SU-DHL-6 (cell line): ENCODE measurements at regions not wholly inside any gene's neighbourhood (a gene's known extent, or its start where the extent isn't known, plus 50 kb on each side); places are given as distances from the start of the nearest gene placed in this dataset.

Experiments used
- H2AFZ ChIP-seq: fragments of 200-600 bp; sonication (generic); 2 replicates; pipeline ENCODE4 v1.6.1; 2014; ENCODE audit warnings: low read depth, mild to moderate bottlenecking, moderate library complexity, mixed read lengths, antibody characterized with exemption, low read length; ENCODE audit not compliant: severe bottlenecking
- H3F3A ChIP-seq: fragments of 200-600 bp; shearing (Covaris generic); 2 replicates; pipeline ENCODE4 v1.6.0; 2016; ENCODE audit warnings: antibody characterized with exemption, mild to moderate bottlenecking; ENCODE audit not compliant: insufficient read depth
- H3K27ac ChIP-seq: fragments of 200-600 bp; sonication (generic); 2 replicates; pipeline ENCODE4 v1.5.1; 2016; ENCODE audit warnings: low read depth, mild to moderate bottlenecking, low read length, moderate library complexity, mixed read lengths
- H3K27me3 ChIP-seq: fragments of 200-600 bp; sonication (generic), shearing (Covaris generic); 2 replicates; pipeline ENCODE4 v1.6.0; 2014; ENCODE audit warnings: mild to moderate bottlenecking, low read length
- H3K36me3 ChIP-seq: fragments of 200-600 bp; sonication (generic); 2 replicates; pipeline ENCODE4 v1.6.1; 2014; ENCODE audit warnings: mild to moderate bottlenecking, low read length, mixed read lengths
- H3K4me2 ChIP-seq: fragments of 300-600, 200-600 bp; shearing (Covaris generic), sonication (generic); 2 replicates; pipeline ENCODE4 v1.6.0; 2014; ENCODE audit warnings: low read length, low read depth, mild to moderate bottlenecking; ENCODE audit not compliant: poor library complexity, severe bottlenecking
- H3K4me3 ChIP-seq: fragments of 200-600 bp; sonication (generic); 2 replicates; pipeline ENCODE4 v1.5.1; 2014; ENCODE audit warnings: antibody characterized with exemption, low read length, mild to moderate bottlenecking, mixed read lengths; ENCODE audit not compliant: insufficient read depth, poor library complexity, severe bottlenecking
- H3K79me2 ChIP-seq: fragments of 200-600 bp; sonication (generic); 2 replicates; pipeline ENCODE4 v1.6.1; 2014; ENCODE audit warnings: mild to moderate bottlenecking, low read length, moderate library complexity; ENCODE audit not compliant: insufficient read depth
- H3K9ac ChIP-seq: fragments of 200-600 bp; sonication (generic); 2 replicates; pipeline ENCODE4 v1.7.0; 2014; ENCODE audit warnings: mild to moderate bottlenecking, low read length
- H3K9me2 ChIP-seq: fragments of 200-600 bp; sonication (generic); replicated peaks from 2 replicates; pipeline ENCODE4 v1.6.1; 2014; ENCODE audit warnings: low read length; ENCODE audit not compliant: insufficient read depth
- H3K9me3 ChIP-seq: fragments of 200-600 bp; sonication (generic); 2 replicates; pipeline ENCODE4 v1.6.1; 2014; ENCODE audit warnings: low read length, mixed read lengths; ENCODE audit not compliant: insufficient read depth
- H4K20me1 ChIP-seq: fragments of 200-600 bp; sonication (generic); 2 replicates; pipeline ENCODE4 v1.6.1; 2014; ENCODE audit warnings: low read depth, mild to moderate bottlenecking, antibody characterized with exemption, low read length, moderate library complexity, mixed read lengths
- EZH2phosphoT487 ChIP-seq: fragments of 200-600 bp; sonication (generic), shearing (Covaris generic); conservative IDR thresholded peaks from 2 replicates; pipeline ENCODE4 v1.6.1; 2018; ENCODE audit warnings: mild to moderate bottlenecking, antibody characterized with exemption, low read length, moderate library complexity, mixed read lengths
- TF ChIP-seq, protein P1 (sequence below): fragments of 200-600 bp; sonication (generic); IDR thresholded peaks from one replicate; pipeline ENCODE4 v1.5.1; 2017; ENCODE audit warnings: antibody characterized with exemption, mild to moderate bottlenecking, low read length, moderate library complexity; ENCODE audit not compliant: insufficient read depth, poor library complexity, severe bottlenecking

DNA sequence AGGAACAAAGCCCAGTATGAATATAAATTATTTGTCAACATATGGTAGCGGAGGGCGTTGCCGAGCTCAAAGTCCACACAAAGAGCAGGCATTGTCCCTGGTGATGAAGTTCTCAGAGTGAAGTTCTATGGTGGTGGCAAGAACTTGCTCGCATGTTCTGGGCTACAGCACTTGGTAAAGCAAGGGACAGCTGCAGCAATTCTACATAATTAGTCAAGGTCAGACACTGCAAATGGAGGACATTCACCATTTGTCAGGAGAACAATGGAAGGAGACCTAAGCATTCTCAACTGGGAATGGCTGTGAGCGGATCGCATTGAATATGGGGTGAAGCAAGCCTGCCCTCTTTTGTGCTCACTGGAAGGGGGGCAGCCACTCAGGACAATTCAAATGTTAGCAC is 503.8 kb upstream of the ADAMTS16 start:
- H4K20me1 ChIP-seq = no peaks in the 10 kb centered on the region
- H3K36me3 ChIP-seq = no peaks in the 10 kb centered on the region
- H3K9me2 ChIP-seq = no peaks in the 10 kb centered on the region
- H2AFZ ChIP-seq = no peak overlapping the region
- no peak overlapping the region for H3K4me3 ChIP-seq
- no peak overlapping the region for H3K27ac ChIP-seq
- no peaks in the 10 kb centered on the region for H3K79me2 ChIP-seq
- no peaks in the 10 kb centered on the region for H3K27me3 ChIP-seq
- no peak overlapping the region for H3K9ac ChIP-seq
- TF ChIP-seq EZH2phosphoT487 = no peak
- TF ChIP-seq, protein P1, sequence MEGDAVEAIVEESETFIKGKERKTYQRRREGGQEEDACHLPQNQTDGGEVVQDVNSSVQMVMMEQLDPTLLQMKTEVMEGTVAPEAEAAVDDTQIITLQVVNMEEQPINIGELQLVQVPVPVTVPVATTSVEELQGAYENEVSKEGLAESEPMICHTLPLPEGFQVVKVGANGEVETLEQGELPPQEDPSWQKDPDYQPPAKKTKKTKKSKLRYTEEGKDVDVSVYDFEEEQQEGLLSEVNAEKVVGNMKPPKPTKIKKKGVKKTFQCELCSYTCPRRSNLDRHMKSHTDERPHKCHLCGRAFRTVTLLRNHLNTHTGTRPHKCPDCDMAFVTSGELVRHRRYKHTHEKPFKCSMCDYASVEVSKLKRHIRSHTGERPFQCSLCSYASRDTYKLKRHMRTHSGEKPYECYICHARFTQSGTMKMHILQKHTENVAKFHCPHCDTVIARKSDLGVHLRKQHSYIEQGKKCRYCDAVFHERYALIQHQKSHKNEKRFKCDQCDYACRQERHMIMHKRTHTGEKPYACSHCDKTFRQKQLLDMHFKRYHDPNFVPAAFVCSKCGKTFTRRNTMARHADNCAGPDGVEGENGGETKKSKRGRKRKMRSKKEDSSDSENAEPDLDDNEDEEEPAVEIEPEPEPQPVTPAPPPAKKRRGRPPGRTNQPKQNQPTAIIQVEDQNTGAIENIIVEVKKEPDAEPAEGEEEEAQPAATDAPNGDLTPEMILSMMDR = no peak
- no peaks in the 10 kb centered on the region for H3K9me3 ChIP-seq
- no peak overlapping the region for H3K4me2 ChIP-seq
- no peaks in the 10 kb centered on the region for H3F3A ChIP-seq

DNA sequence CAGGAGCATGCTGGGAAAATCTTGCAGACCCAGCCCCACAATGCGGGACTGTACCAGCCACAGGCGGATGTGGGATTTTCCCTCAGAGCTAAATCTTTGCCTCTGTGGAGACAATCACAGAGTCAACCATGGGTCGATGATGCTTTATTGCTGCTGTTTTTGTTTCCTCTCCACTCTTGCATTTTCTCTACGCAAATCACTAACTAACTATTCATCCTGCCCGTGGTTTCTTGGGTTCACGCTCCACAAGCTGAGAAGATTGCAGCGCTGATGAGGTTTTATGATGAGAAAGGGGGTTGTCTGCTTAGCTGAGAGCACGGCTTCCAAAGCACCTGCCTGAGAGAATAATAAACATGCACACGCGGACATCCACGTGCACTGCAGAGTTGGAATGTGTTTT is 500.2 kb upstream of the ADAMTS16 start:
- Histone ChIP-seq H3K4me2 (peak overlapping the region; percentile 0), H3K36me3 (no peaks in the 10 kb centered on the region), H3K9me2 (no peaks in the 10 kb centered on the region), H3K27ac (no peak overlapping the region), H3K4me3 (no peak overlapping the region), H2AFZ (no peak overlapping the region), H3K27me3 (no peaks in the 10 kb centered on the region), H3F3A (no peaks in the 10 kb centered on the region), H3K9me3 (no peaks in the 10 kb centered on the region), H3K9ac (no peak overlapping the region), H3K79me2 (no peaks in the 10 kb centered on the region), H4K20me1 (no peaks in the 10 kb centered on the region)
- TF ChIP-seq, protein P1 = no peak
- TF ChIP-seq EZH2phosphoT487 = no peak

DNA sequence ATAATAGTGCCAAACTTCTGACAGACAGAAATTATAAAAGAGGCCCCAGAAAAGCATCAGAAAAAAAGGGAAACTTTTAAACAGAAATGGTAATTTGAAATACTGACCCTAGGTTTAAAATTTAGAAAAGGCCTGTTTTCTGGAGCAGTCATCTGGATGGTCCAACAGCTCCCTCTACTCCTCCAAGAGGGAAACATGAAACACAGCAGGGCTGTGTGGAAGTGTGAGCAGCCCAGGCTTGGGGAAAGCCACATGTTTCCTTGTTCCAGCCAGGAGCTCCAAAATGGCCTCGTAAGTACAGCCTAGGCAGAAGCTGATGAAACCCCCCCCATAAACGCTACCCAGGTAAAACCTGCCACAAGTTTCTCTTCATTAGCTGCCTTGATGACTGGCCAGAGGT is 499.3 kb upstream of the ADAMTS16 start:
- no peak overlapping the region for H3K27ac ChIP-seq

More for the DNA sequence above, 499.3 kb upstream of the ADAMTS16 start:
- Histone ChIP-seq H3K9me3 (no peaks in the 10 kb centered on the region), H3K36me3 (no peaks in the 10 kb centered on the region), H3K9ac (no peak overlapping the region), H3K4me2 (no peak overlapping the region), H3K27me3 (no peaks in the 10 kb centered on the region), H3K4me3 (no peak overlapping the region), H3K79me2 (no peaks in the 10 kb centered on the region), H4K20me1 (no peaks in the 10 kb centered on the region), H2AFZ (no peak overlapping the region), H3F3A (no peaks in the 10 kb centered on the region), H3K9me2 (no peaks in the 10 kb centered on the region)
- no peak for TF ChIP-seq EZH2phosphoT487
- TF ChIP-seq, protein P1 = no peak
